GM10847 (cell line): ENCODE measurements at regions not wholly inside any gene's neighbourhood (a gene's known extent, or its start where the extent isn't known, plus 50 kb on each side); places are given as distances from the start of the nearest gene placed in this dataset.

ENCODE experiments used
- POLR2A ChIP-seq: IDR thresholded peaks from 2 replicates; pipeline ENCODE4 v1.6.1; 2011; ENCODE audit not compliant: insufficient read length; ENCODE audit errors: extremely low read depth

GRCh38 chr6:14499309-14499708 is 381.7 kb downstream of the CD83 start:
- TF ChIP-seq POLR2A: no peak

GRCh38 chr6:14499841-14500240 is 382.3 kb downstream of the CD83 start:
- TF ChIP-seq POLR2A: no peak

- no peak for TF ChIP-seq POLR2A
These were observed 383.2 kb downstream of the CD83 start for GRCh38 chr6:14500809-14501208.

- no peak for TF ChIP-seq POLR2A
These were observed 383.7 kb downstream of the CD83 start for GRCh38 chr6:14501240-14501639.

GRCh38 chr6:14501914-14502313 is 384.3 kb downstream of the CD83 start:
- no peak for TF ChIP-seq POLR2A

GRCh38 chr6:14502551-14502950 is 385.0 kb downstream of the CD83 start:
- TF ChIP-seq POLR2A: no peak

- no peak for TF ChIP-seq POLR2A
These were observed 387.8 kb downstream of the CD83 start for GRCh38 chr6:14505401-14505800.

GRCh38 chr6:14506656-14507246 is 389.2 kb downstream of the CD83 start:
- TF ChIP-seq POLR2A: no peak

- no peak for TF ChIP-seq POLR2A
These were observed 391.5 kb downstream of the CD83 start for GRCh38 chr6:14509120-14509519.

- no peak for TF ChIP-seq POLR2A
These were observed 392.5 kb downstream of the CD83 start for GRCh38 chr6:14510038-14510437.

GRCh38 chr6:14511061-14511586 is 393.6 kb downstream of the CD83 start:
- TF ChIP-seq POLR2A: no peak

GRCh38 chr6:14512246-14512645 is 394.7 kb downstream of the CD83 start:
- TF ChIP-seq POLR2A: no peak

GRCh38 chr6:14513496-14514393 is 396.2 kb downstream of the CD83 start:
- TF ChIP-seq POLR2A: no peak

GRCh38 chr6:14516956-14517355 is 399.4 kb downstream of the CD83 start:
- TF ChIP-seq POLR2A: no peak

GRCh38 chr6:14517516-14518105 is 400.0 kb downstream of the CD83 start:
- no peak for TF ChIP-seq POLR2A
